RWPE1 (cell line): ENCODE measurements at regions not wholly inside any gene's neighbourhood (a gene's known extent, or its start where the extent isn't known, plus 50 kb on each side); places are given as distances from the start of the nearest gene placed in this dataset.

Experiments used
- CTCF ChIA-PET: fragments of 350-600 bp; sonication (Branson Sonifier 250); formaldehyde crosslinking; extraction: SDS; loops from one replicate; lab custom pipeline; 2021; lab: Yijun Ruan, JAX
- POLR2A ChIA-PET: fragments of 400-600 bp; formaldehyde crosslinking; extraction: SDS; loops from one replicate; lab custom pipeline; 2020; ENCODE audit warnings: antibody characterized with exemption; ENCODE audit not compliant: low non-redundant PET; lab: Yijun Ruan, JAX
- DNase-seq: peaks from one replicate; pipeline ENCODE4 v3.0.0; 2012; ENCODE audit warnings: low spot score
- H3K27ac ChIP-seq: fragments of 450-650 bp; 2 replicates; pipeline ENCODE4 v1.5.1; 2017
- CTCF ChIP-seq: fragments of 450-650 bp; conservative IDR thresholded peaks from 2 replicates; pipeline ENCODE4 v1.5.1; 2017; ENCODE audit warnings: low read depth, mild to moderate bottlenecking

- DNase-seq, result no peak
- no peak overlapping the region for H3K27ac ChIP-seq
- POLR2A ChIA-PET, result no interaction called here
- CTCF ChIA-PET, result no interaction called here
- TF ChIP-seq CTCF, result no peak
Observed at GRCh38 chr2:154614906-154615305, 83.6 kb upstream of the KCNJ3 start.

- CTCF ChIA-PET, result no interaction called here
- no peak for DNase-seq
- POLR2A ChIA-PET, result no interaction called here
- H3K27ac ChIP-seq, result no peak overlapping the region
- TF ChIP-seq CTCF, result no peak
Observed at GRCh38 chr2:154616659-154617058, 81.8 kb upstream of the KCNJ3 start.

GRCh38 chr2:154620471-154620870, 78.0 kb upstream of the KCNJ3 start:
- no peak for DNase-seq
- ChIA-PET CTCF (interaction anchor here (0.7 kb wide), 1 partner anchor 11 kb away, joined by 3 read pairs; no protein-coding TSS in a partner anchor), POLR2A (no interaction called here)
- no peak for TF ChIP-seq CTCF
- H3K27ac ChIP-seq, result no peak overlapping the region

- CTCF ChIA-PET, result interaction anchor here (0.5 to 1.3 kb wide), 6 partner anchors 11 to 687 kb away, joined by 3 to 10 read pairs (median 3); no protein-coding TSS in a partner anchor
- peak; percentile 13 for DNase-seq
- POLR2A ChIA-PET, result no interaction called here
- no peak overlapping the region for H3K27ac ChIP-seq
- TF ChIP-seq CTCF, result peak; percentile 61
Observed at GRCh38 chr2:154623819-154624218, 74.7 kb upstream of the KCNJ3 start.

- CTCF ChIA-PET, result no interaction called here
Observed at GRCh38 chr2:154637456-154637855, 61.0 kb upstream of the KCNJ3 start.

GRCh38 chr2:154638783-154639182, 59.7 kb upstream of the KCNJ3 start:
- H3K27ac ChIP-seq, result no peak overlapping the region
- no peak for TF ChIP-seq CTCF
- ChIA-PET CTCF (no interaction called here), POLR2A (no interaction called here)
- no peak for DNase-seq

More at GRCh38 chr2:154637456-154637855, 61.0 kb upstream of the KCNJ3 start:
- DNase-seq, result no peak
- H3K27ac ChIP-seq, result no peak overlapping the region
- POLR2A ChIA-PET, result no interaction called here
- TF ChIP-seq CTCF, result no peak
